ENCODE measurements at regions not wholly inside any gene's neighbourhood (a gene's known extent, or its start where the extent isn't known, plus 50 kb on each side); places are given as distances from the start of the nearest gene placed in this dataset.

- no peak for TF ChIP-seq ZNF532 (CRISPR knock-in tag; IDR thresholded peaks at IDR 0.05; ENCODE audit: borderline replicate concordance)
Observed at GRCh38 chr12:97017213-97017612, 110.2 kb downstream of the NEDD1 start (continued).

GRCh38 chr12:97022536-97023230 lies 115.6 kb downstream of the NEDD1 start:
- TF ChIP-seq GABPB1 (CRISPR knock-in tag; IDR thresholded peaks at IDR 0.05) (no peak), ZNF671 (CRISPR knock-in tag; IDR thresholded peaks at IDR 0.05) (no peak), SMAD4 (CRISPR knock-in tag; IDR thresholded peaks at IDR 0.05) (no peak), ATF6 (CRISPR knock-in tag; IDR thresholded peaks at IDR 0.05) (no peak)
- Mint-ChIP-seq H3K27me3 (ENCODE audit: low read depth) (no peaks in the 10 kb centered on the region), H3K4me1 (peaks cover 3% of the 10 kb centered on the region; the same call in 1 of the 2 replicates), H3K9me3 (peaks cover 8% of the 10 kb centered on the region; the same call in 1 of the 2 replicates), H3K36me3 (no peaks in the 10 kb centered on the region), H3K4me3 (no peak overlapping the region), H3K27ac (no peak overlapping the region)
- POLR2A ChIA-PET: no interaction called here
- no peak for DNase-seq (ENCODE audit: low spot score)
- CTCF ChIA-PET: no interaction called here
- ATAC-seq: no peak

GRCh38 chr12:97024393-97024792 lies 117.3 kb downstream of the NEDD1 start:
- H3K9me3 Mint-ChIP-seq: peaks cover 8% of the 10 kb centered on the region; the same call in 1 of the 2 replicates
- ATAC-seq (no peak), DNase-seq (ENCODE audit: low spot score) (no peak)
- POLR2A ChIA-PET: no interaction called here
- H3K27ac Mint-ChIP-seq: no peak overlapping the region
- H3K36me3 Mint-ChIP-seq: no peaks in the 10 kb centered on the region
- H3K27me3 Mint-ChIP-seq (ENCODE audit: low read depth): no peaks in the 10 kb centered on the region
- CTCF ChIA-PET: no interaction called here
- no peak overlapping the region for H3K4me3 Mint-ChIP-seq
- peaks cover 3% of the 10 kb centered on the region; the same call in 1 of the 2 replicates for H3K4me1 Mint-ChIP-seq
- TF ChIP-seq ZNF317 (CRISPR knock-in tag; IDR thresholded peaks at IDR 0.05; ENCODE audit: borderline replicate concordance, low read depth) (no peak), STAT6 (CRISPR knock-in tag; conservative IDR thresholded peaks at IDR 0.05; ENCODE audit: low read depth) (no peak), E2F5 (CRISPR knock-in tag; IDR thresholded peaks at IDR 0.05) (no peak), ATF3 (CRISPR knock-in tag; conservative IDR thresholded peaks at IDR 0.05) (no peak), ZNF281 (CRISPR knock-in tag; IDR thresholded peaks at IDR 0.05) (no peak), ZBTB21 (CRISPR knock-in tag; IDR thresholded peaks at IDR 0.05; ENCODE audit: borderline replicate concordance) (no peak), CREB1 (CRISPR knock-in tag; IDR thresholded peaks at IDR 0.05) (no peak), FOXK1 (CRISPR knock-in tag; IDR thresholded peaks at IDR 0.05) (no peak), IRF1 (CRISPR knock-in tag; IDR thresholded peaks at IDR 0.05) (no peak), ZNF396 (CRISPR knock-in tag; IDR thresholded peaks at IDR 0.05; ENCODE audit: borderline replicate concordance) (no peak)

Data from WTC11 (cell line).